Natural killer cell (primary cell): ENCODE measurements at regions not wholly inside any gene's neighbourhood (a gene's known extent, or its start where the extent isn't known, plus 50 kb on each side); places are given as distances from the start of the nearest gene placed in this dataset.

Source experiments
- ATAC-seq, 3 donors: fragments of 150-1000 bp in 2 of 3; fragments of 200-7000 bp in 1 of 3; cut with Tn5 transposase; 1 replicate in 1 of 3; 2 replicates in 2 of 3; pipeline ENCODE4 v1.10.0; 2021; ENCODE audit warnings: mild to moderate bottlenecking in 2 of 3, moderate library complexity in 2 of 3
- DNase-seq, 2 donors: peaks; one replicate each; pipeline versions ENCODE4 v3.0.0 to v3.0.0-alpha.2; 2013 to 2021; ENCODE audit warnings: mixed read lengths in 1 of 2
- H3K27ac ChIP-seq: one replicate; pipeline ENCODE4 v1.5.1; 2013; ENCODE audit warnings: mild to moderate bottlenecking, low read length
- H3K27me3 ChIP-seq: one replicate; pipeline ENCODE4 v1.6.1; 2013; ENCODE audit warnings: low read length; ENCODE audit not compliant: control insufficient read depth, insufficient read depth
- H3K36me3 ChIP-seq: one replicate; pipeline ENCODE4 v1.6.1; 2013; ENCODE audit warnings: low read length; ENCODE audit not compliant: control insufficient read depth, insufficient read depth
- H3K4me1 ChIP-seq: one replicate; pipeline ENCODE4 v1.6.1; 2013; ENCODE audit warnings: low read length; ENCODE audit not compliant: control insufficient read depth, insufficient read depth
- H3K4me3 ChIP-seq: one replicate; pipeline ENCODE4 v1.5.1; 2013; ENCODE audit warnings: low read length
- H3K9me3 ChIP-seq: one replicate; pipeline ENCODE4 v1.6.1; 2013; ENCODE audit warnings: low read length; ENCODE audit not compliant: control insufficient read depth, insufficient read depth
- H3K27ac Mint-ChIP-seq, 2 donors: one replicate each; pipeline ENCODE4 v1.8.0; 2022; ENCODE audit warnings: mild to moderate bottlenecking in 2 of 2, mixed read lengths in 2 of 2, moderate library complexity in 1 of 2
- H3K27me3 Mint-ChIP-seq, 2 donors: one replicate each; pipeline ENCODE4 v1.8.0; 2022; ENCODE audit warnings: low read depth in 2 of 2, mixed read lengths in 2 of 2
- H3K36me3 Mint-ChIP-seq: one replicate; pipeline ENCODE4 v1.8.0; 2022; ENCODE audit warnings: mixed read lengths
- H3K4me1 Mint-ChIP-seq, 2 donors: one replicate each; pipeline ENCODE4 v1.8.0; 2022; ENCODE audit warnings: mixed read lengths in 2 of 2
- H3K4me3 Mint-ChIP-seq: one replicate; pipeline ENCODE4 v1.8.0; 2022; ENCODE audit warnings: mild to moderate bottlenecking, moderate library complexity, mixed read lengths
- H3K9me3 Mint-ChIP-seq, 2 donors: one replicate each; pipeline ENCODE4 v1.8.0; 2022; ENCODE audit warnings: mixed read lengths in 2 of 2
- CTCF ChIP-seq: fragments of 200-600 bp; IDR thresholded peaks from one replicate; pipeline ENCODE4 v1.8.0; 2022; ENCODE audit warnings: antibody characterized with exemption
- WGBS: methylation state at CpG from one replicate; pipeline ENCODE4 v1.1.7; 2013; ENCODE audit warnings: missing lambda C conversion rate; ENCODE audit not compliant: insufficient coverage; 5-methylcytosine and 5-hydroxymethylcytosine counted together
- intact Hi-C: fragments of 100-400 bp; cut with micrococcal nuclease; formaldehyde crosslinking; loops from one replicate; pipeline ENCODE4 v1.14.2; 2022

DNA sequence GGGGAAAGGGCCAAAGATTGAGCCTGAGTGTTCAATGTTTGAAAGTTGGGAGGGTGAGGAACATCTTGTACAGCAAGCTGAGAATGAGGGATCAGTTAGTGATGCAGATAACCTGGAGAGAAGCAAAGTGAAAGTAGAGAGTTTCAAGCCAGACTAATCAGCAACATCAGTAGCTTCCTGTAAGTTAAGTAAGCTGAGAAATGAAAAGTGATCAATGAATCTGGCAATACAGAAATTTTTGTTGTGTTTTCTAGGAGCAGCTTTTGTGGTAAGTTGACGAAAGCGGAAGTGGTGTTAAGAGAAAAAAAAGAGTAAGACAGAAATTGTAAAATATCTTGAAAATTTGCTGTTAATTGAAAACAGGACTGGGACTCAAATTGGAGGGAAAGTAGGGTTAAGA is 855.5 kb upstream of the MAP3K7 start:
- Mint-ChIP-seq H3K4me3 (peak overlapping the region; percentile 7), H3K27ac (peak overlapping the region; percentile 5 to 16), H3K27me3 (no peaks in the 10 kb centered on the region), H3K4me1 (peaks cover 27 to 29% of the 10 kb centered on the region in 2 donors), H3K9me3 (peaks cover 0 to 10% of the 10 kb centered on the region in 2 donors), H3K36me3 (no peaks in the 10 kb centered on the region)
- Histone ChIP-seq H3K9me3 (no peaks in the 10 kb centered on the region), H3K36me3 (no peaks in the 10 kb centered on the region), H3K4me3 (no peak overlapping the region), H3K27me3 (no peaks in the 10 kb centered on the region), H3K27ac (no peak overlapping the region), H3K4me1 (peaks cover 6% of the 10 kb centered on the region)
- ATAC-seq (no peak), DNase-seq (no peak)
- no peak for TF ChIP-seq CTCF
- WGBS: 42% methylated on average over 2 of the region's 2 CpGs
- intact Hi-C loops: no loop called here

DNA sequence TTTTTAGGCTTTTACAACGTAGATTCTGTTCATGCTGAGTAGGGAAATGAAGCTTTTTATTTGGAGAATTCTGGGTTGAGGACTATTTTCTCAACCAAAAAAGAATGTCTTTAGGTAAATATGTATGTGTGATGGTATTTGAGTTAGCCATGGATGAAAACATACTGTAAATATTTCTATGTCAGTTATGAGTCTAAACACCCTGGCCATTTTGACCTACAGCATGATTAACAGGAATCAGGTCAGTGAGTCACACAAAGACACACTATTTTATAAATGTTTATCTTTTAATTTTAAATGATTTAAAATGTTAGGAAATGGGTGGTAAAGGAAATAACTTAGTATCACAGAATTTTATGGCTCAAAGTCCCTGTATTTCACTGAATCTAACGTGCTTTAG is 851.7 kb upstream of the MAP3K7 start:
- DNase-seq (no peak), ATAC-seq (no peak)
- H3K9me3 ChIP-seq: no peaks in the 10 kb centered on the region
- no peak overlapping the region for H3K27ac ChIP-seq
- peaks cover 6% of the 10 kb centered on the region for H3K4me1 ChIP-seq
- H3K9me3 Mint-ChIP-seq: peaks cover 0 to 10% of the 10 kb centered on the region in 2 donors
- no peak for TF ChIP-seq CTCF
- no peaks in the 10 kb centered on the region for H3K36me3 Mint-ChIP-seq
- H3K4me1 Mint-ChIP-seq: peaks cover 32 to 34% of the 10 kb centered on the region in 2 donors
- H3K4me3 Mint-ChIP-seq: no peak overlapping the region
- H3K4me3 ChIP-seq: no peak overlapping the region
- H3K36me3 ChIP-seq: no peaks in the 10 kb centered on the region
- no peaks in the 10 kb centered on the region for H3K27me3 Mint-ChIP-seq
- H3K27ac Mint-ChIP-seq: no peak overlapping the region
- intact Hi-C loops: no loop called here
- 75% methylated on average over 1 of the region's 2 CpGs for WGBS
- no peaks in the 10 kb centered on the region for H3K27me3 ChIP-seq

- H3K4me3 ChIP-seq: no peak overlapping the region
- no peaks in the 10 kb centered on the region for H3K36me3 Mint-ChIP-seq
- peaks cover 4% of the 10 kb centered on the region for H3K4me1 ChIP-seq
- TF ChIP-seq CTCF: no peak
- no peaks in the 10 kb centered on the region for H3K9me3 ChIP-seq
- no peaks in the 10 kb centered on the region for H3K36me3 ChIP-seq
- intact Hi-C loops: no loop called here
- H3K9me3 Mint-ChIP-seq: peaks cover 0 to 4% of the 10 kb centered on the region in 2 donors
- ATAC-seq (peak in 2 of 3 donors; percentile 26 to 48), DNase-seq (no peak)
- peaks cover 26 to 27% of the 10 kb centered on the region in 2 donors for H3K4me1 Mint-ChIP-seq
- H3K27ac Mint-ChIP-seq: no peak overlapping the region
- WGBS: 29% methylated on average over 2 of the region's 2 CpGs
- H3K4me3 Mint-ChIP-seq: no peak overlapping the region
- H3K27me3 Mint-ChIP-seq: no peaks in the 10 kb centered on the region
- H3K27ac ChIP-seq: no peak overlapping the region
- no peaks in the 10 kb centered on the region for H3K27me3 ChIP-seq
These were observed 850.5 kb upstream of the MAP3K7 start for GRCh38 chr6:91437315-91437729.

DNA sequence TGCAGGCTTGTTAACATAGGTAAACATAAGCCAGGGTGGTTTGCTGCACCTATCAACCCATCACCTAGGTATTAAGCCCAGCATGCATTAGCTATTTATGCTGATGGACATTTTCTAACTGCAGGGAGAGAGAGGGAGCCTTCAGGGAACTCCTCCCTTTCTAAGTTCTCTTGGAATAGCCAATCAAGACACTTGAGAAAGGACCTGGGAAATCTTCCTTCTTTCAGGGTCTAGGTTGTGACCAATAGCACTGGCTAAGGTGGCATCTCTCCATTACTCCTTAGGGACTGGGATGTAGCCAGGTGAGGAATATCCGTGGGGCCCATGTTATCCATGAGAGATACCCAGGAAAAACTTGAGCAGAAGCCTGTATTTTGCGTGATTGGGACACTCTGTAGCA is 849.6 kb upstream of the MAP3K7 start:
- H3K27ac Mint-ChIP-seq: no peak overlapping the region
- DNase-seq (no peak), ATAC-seq (no peak)
- H3K9me3 ChIP-seq: no peaks in the 10 kb centered on the region
- H3K27ac ChIP-seq: no peak overlapping the region
- intact Hi-C loops: no loop called here
- H3K4me3 Mint-ChIP-seq: no peak overlapping the region
- TF ChIP-seq CTCF: no peak
- no peak overlapping the region for H3K4me3 ChIP-seq
- H3K27me3 Mint-ChIP-seq: no peaks in the 10 kb centered on the region
- peaks cover 4% of the 10 kb centered on the region for H3K4me1 ChIP-seq
- peaks cover 0 to 4% of the 10 kb centered on the region in 2 donors for H3K9me3 Mint-ChIP-seq
- no peaks in the 10 kb centered on the region for H3K36me3 Mint-ChIP-seq
- peaks cover 21 to 22% of the 10 kb centered on the region in 2 donors for H3K4me1 Mint-ChIP-seq
- no peaks in the 10 kb centered on the region for H3K27me3 ChIP-seq
- H3K36me3 ChIP-seq: no peaks in the 10 kb centered on the region
- WGBS: 85% methylated on average over 2 of the region's 2 CpGs
